Choroid plexus epithelial cell (primary cell): ENCODE measurements at regions not wholly inside any gene's neighbourhood (a gene's known extent, or its start where the extent isn't known, plus 50 kb on each side); places are given as distances from the start of the nearest gene placed in this dataset.

ENCODE experiments used
- DNase-seq: peaks from one replicate; pipeline ENCODE4 v3.0.0-alpha.2; 2010; ENCODE audit warnings: low read depth
- H3K4me3 ChIP-seq: 2 replicates; pipeline ENCODE4 v1.5.1; 2011; ENCODE audit warnings: low read depth, mild to moderate bottlenecking, control low read depth, low read length, moderate library complexity
- TF ChIP-seq, protein P1 (sequence below): conservative IDR thresholded peaks from 2 replicates; pipeline ENCODE4 v1.5.1; 2011; ENCODE audit warnings: low read depth, mild to moderate bottlenecking, control low read depth, inconsistent platforms, low read length, moderate library complexity

DNA sequence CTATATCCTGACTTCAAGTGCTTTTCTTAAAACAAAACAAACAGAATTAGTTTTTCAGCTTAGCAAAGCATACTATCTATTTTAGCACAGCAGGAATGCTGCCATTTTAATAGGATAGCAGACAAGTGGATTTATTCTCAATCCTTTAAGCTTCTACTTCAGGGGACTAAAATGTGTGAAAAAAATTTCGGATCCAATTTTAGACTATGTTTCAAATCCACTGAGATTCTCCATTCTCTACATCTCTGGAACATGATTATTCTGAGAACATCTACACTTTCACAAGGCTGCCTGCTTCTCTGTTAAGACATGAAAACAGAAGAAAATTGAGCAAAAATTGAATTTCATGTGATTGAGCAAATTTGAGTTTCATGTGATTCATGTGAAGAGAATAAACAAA is 1321.3 kb downstream of the HACE1 start:
- no peak overlapping the region for H3K4me3 ChIP-seq
- TF ChIP-seq, protein P1, sequence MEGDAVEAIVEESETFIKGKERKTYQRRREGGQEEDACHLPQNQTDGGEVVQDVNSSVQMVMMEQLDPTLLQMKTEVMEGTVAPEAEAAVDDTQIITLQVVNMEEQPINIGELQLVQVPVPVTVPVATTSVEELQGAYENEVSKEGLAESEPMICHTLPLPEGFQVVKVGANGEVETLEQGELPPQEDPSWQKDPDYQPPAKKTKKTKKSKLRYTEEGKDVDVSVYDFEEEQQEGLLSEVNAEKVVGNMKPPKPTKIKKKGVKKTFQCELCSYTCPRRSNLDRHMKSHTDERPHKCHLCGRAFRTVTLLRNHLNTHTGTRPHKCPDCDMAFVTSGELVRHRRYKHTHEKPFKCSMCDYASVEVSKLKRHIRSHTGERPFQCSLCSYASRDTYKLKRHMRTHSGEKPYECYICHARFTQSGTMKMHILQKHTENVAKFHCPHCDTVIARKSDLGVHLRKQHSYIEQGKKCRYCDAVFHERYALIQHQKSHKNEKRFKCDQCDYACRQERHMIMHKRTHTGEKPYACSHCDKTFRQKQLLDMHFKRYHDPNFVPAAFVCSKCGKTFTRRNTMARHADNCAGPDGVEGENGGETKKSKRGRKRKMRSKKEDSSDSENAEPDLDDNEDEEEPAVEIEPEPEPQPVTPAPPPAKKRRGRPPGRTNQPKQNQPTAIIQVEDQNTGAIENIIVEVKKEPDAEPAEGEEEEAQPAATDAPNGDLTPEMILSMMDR = no peak
- no peak for DNase-seq

- no peak overlapping the region for H3K4me3 ChIP-seq
- DNase-seq = no peak
- TF ChIP-seq, protein P1 = no peak
These were observed 1324.9 kb downstream of the HACE1 start for GRCh38 chr6:103534814-103535213.

GRCh38 chr6:103534095-103534494 is 1325.6 kb downstream of the HACE1 start:
- TF ChIP-seq, protein P1 = no peak
- DNase-seq = no peak
- no peak overlapping the region for H3K4me3 ChIP-seq

- no peak for DNase-seq
- TF ChIP-seq, protein P1 = no peak
- H3K4me3 ChIP-seq = no peak overlapping the region
These were observed 1337.7 kb downstream of the HACE1 start for GRCh38 chr6:103522045-103522444.

GRCh38 chr6:103516336-103516735 is 1343.4 kb downstream of the HACE1 start:
- H3K4me3 ChIP-seq = no peak overlapping the region
- TF ChIP-seq, protein P1 = no peak
- DNase-seq = no peak

- DNase-seq = no peak
- no peak overlapping the region for H3K4me3 ChIP-seq
- TF ChIP-seq, protein P1 = no peak
These were observed 1352.7 kb downstream of the HACE1 start for GRCh38 chr6:103507052-103507451.

- DNase-seq = no peak
- H3K4me3 ChIP-seq = no peak overlapping the region
- TF ChIP-seq, protein P1 = no peak
These were observed 1354.6 kb downstream of the HACE1 start for GRCh38 chr6:103505155-103505518.
